K562 (cell line): ENCODE measurements at regions not wholly inside any gene's neighbourhood (a gene's known extent, or its start where the extent isn't known, plus 50 kb on each side); places are given as distances from the start of the nearest gene placed in this dataset.

Experiments used
- FOXM1 ChIP-seq, 2 experiments: fragments of 450-650 bp in 1 of 2; sonication (generic) in 1 of 2; formaldehyde crosslinking in 1 of 2; IDR thresholded peaks; 2 replicates each; pipeline versions ENCODE4 v1.6.1 to v1.9.0; 2017 to 2022; ENCODE audit warnings: low read depth in 2 of 2, mild to moderate bottlenecking in 2 of 2, missing genetic modification reagents in 1 of 2, moderate library complexity in 1 of 2
- ID3 ChIP-seq, 2 experiments: fragments of 250-450 bp in 1 of 2; fragments of 450-650 bp in 1 of 2; sonication (Bioruptor Pico) in 1 of 2; IDR thresholded peaks; 2 replicates each; pipeline versions ENCODE4 v1.6.1 to v1.8.0; 2016 to 2021; ENCODE audit warnings: mild to moderate bottlenecking in 2 of 2, moderate library complexity in 2 of 2, missing compliant biosample characterization in 1 of 2, missing genetic modification characterization in 1 of 2
- KDM2B ChIP-seq: fragments of 250-450 bp; sonication (Bioruptor Pico); IDR thresholded peaks from 2 replicates; pipeline ENCODE4 v1.8.0; 2021; ENCODE audit warnings: mild to moderate bottlenecking, moderate library complexity
- KLF10 ChIP-seq: fragments of 250-450 bp; sonication (Bioruptor Pico); IDR thresholded peaks from 2 replicates; pipeline ENCODE4 v1.6.1; 2021; ENCODE audit warnings: matching md5 sums
- MEF2D ChIP-seq: conservative IDR thresholded peaks from 2 replicates; pipeline ENCODE4 v1.6.1; 2016; ENCODE audit warnings: low read depth, missing genetic modification characterization, missing compliant biosample characterization
- MTA1 ChIP-seq: fragments of 450-650 bp; IDR thresholded peaks from 2 replicates; pipeline ENCODE4 v1.6.1; 2017; ENCODE audit warnings: borderline replicate concordance
- REST ChIP-seq, 2 experiments: fragments of 450-650 bp; formaldehyde crosslinking in 1 of 2; IDR thresholded peaks; 2 replicates each; pipeline versions ENCODE4 v1.4.0 to v1.6.1; 2014 to 2020; ENCODE audit warnings: mild to moderate bottlenecking in 2 of 2, borderline replicate concordance in 1 of 2, low read depth in 1 of 2
- TAL1 ChIP-seq: fragments of 450-650 bp; IDR thresholded peaks from 2 replicates; pipeline ENCODE4 v1.6.1; 2016; ENCODE audit warnings: mild to moderate bottlenecking
- YY1 ChIP-seq, 3 experiments: IDR thresholded peaks; 2 replicates each; pipeline ENCODE4 v1.6.1; 2011; ENCODE audit warnings: low read length in 2 of 3, mild to moderate bottlenecking in 2 of 3, moderate library complexity in 2 of 3, borderline replicate concordance in 1 of 3, control low read depth in 1 of 3, low read depth in 1 of 3; ENCODE audit not compliant: insufficient read depth in 3 of 3, insufficient replicate concordance in 2 of 3, control insufficient read depth in 1 of 3, insufficient read length in 1 of 3; ENCODE audit errors: extremely low read depth in 1 of 3
- ZNF224 ChIP-seq: sonication (generic); formaldehyde crosslinking; IDR thresholded peaks from 2 replicates; pipeline ENCODE4 v1.8.0; 2022; ENCODE audit warnings: mild to moderate bottlenecking, missing genetic modification reagents
- ZNF253 ChIP-seq: fragments of 250-450 bp; sonication (Bioruptor Pico); conservative IDR thresholded peaks from 2 replicates; pipeline ENCODE4 v1.6.1; 2021; ENCODE audit warnings: mild to moderate bottlenecking
- TF ChIP-seq, protein P1 (sequence below): fragments of 450-650 bp; IDR thresholded peaks from 2 replicates; pipeline ENCODE4 v1.6.1; 2017; ENCODE audit warnings: antibody characterized with exemption, mild to moderate bottlenecking

GRCh38 chr6:146885708-146886457 is 287.1 kb downstream of the ADGB start (continued):
- TF ChIP-seq REST (IDR thresholded peaks at IDR 0.05; ENCODE audit: borderline replicate concordance) (no peak), REST (CRISPR knock-in tag; IDR thresholded peaks at IDR 0.05; ENCODE audit: low read depth) (peak; percentile 12; the same call in 1 of the 2 replicates), YY1 (IDR thresholded peaks at IDR 0.05; ENCODE audit: borderline replicate concordance in 1 of 3, control insufficient read depth in 1 of 3, extremely low read depth in 1 of 3, insufficient read depth in 3 of 3, insufficient read length in 1 of 3, insufficient replicate concordance in 2 of 3, low read depth in 1 of 3, low read length in 2 of 3) (peak in 1 of 3 experiments; percentile 9), MEF2D (0 out of 2 replicates have a peak, but pooled peaks have one; percentile 40), MTA1 (peak; percentile 31; the same call in 1 of the 2 replicates), ZNF253 (CRISPR knock-in tag) (0 out of 2 replicates have a peak, but pooled peaks have one; percentile 19), KDM2B (CRISPR knock-in tag) (no peak), ZNF224 (CRISPR knock-in tag) (no peak), KLF10 (0 out of 2 replicates have a peak, but pooled peaks have one; percentile 66), FOXM1 (IDR thresholded peaks at IDR 0.05; ENCODE audit: low read depth) (no peak), FOXM1 (CRISPR knock-in tag; IDR thresholded peaks at IDR 0.05; ENCODE audit: low read depth) (no peak), ID3 (CRISPR knock-in tag; IDR thresholded peaks at IDR 0.05) (no peak), ID3 (tag; IDR thresholded peaks at IDR 0.05) (peak; percentile 68; the same call in 1 of the 2 replicates), TAL1 (0 out of 2 replicates have a peak, but pooled peaks have one; percentile 2)
- TF ChIP-seq, protein P1, sequence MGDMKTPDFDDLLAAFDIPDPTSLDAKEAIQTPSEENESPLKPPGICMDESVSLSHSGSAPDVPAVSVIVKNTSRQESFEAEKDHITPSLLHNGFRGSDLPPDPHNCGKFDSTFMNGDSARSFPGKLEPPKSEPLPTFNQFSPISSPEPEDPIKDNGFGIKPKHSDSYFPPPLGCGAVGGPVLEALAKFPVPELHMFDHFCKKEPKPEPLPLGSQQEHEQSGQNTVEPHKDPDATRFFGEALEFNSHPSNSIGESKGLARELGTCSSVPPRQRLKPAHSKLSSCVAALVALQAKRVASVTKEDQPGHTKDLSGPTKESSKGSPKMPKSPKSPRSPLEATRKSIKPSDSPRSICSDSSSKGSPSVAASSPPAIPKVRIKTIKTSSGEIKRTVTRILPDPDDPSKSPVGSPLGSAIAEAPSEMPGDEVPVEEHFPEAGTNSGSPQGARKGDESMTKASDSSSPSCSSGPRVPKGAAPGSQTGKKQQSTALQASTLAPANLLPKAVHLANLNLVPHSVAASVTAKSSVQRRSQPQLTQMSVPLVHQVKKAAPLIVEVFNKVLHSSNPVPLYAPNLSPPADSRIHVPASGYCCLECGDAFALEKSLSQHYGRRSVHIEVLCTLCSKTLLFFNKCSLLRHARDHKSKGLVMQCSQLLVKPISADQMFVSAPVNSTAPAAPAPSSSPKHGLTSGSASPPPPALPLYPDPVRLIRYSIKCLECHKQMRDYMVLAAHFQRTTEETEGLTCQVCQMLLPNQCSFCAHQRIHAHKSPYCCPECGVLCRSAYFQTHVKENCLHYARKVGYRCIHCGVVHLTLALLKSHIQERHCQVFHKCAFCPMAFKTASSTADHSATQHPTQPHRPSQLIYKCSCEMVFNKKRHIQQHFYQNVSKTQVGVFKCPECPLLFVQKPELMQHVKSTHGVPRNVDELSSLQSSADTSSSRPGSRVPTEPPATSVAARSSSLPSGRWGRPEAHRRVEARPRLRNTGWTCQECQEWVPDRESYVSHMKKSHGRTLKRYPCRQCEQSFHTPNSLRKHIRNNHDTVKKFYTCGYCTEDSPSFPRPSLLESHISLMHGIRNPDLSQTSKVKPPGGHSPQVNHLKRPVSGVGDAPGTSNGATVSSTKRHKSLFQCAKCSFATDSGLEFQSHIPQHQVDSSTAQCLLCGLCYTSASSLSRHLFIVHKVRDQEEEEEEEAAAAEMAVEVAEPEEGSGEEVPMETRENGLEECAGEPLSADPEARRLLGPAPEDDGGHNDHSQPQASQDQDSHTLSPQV, result peak; percentile 78; the same call in 1 of the 2 replicates
